HG03196 (cell line): ENCODE measurements at regions not wholly inside any gene's neighbourhood (a gene's known extent, or its start where the extent isn't known, plus 50 kb on each side); places are given as distances from the start of the nearest gene placed in this dataset.
"Not testable (repeated sequence)": the region's sequence is repeated elsewhere in the genome, so short reads cannot be mapped to it uniquely, and the experiment has no call there.

ENCODE experiments used
- ATAC-seq: cut with Tn5 transposase; IDR thresholded peaks from one replicate; pipeline ENCODE4 v1.9.1; 2021; ENCODE audit not compliant: unreplicated experiment

GRCh38 chr4:164068392-164068791, 573.9 kb downstream of the TMA16 start:
- ATAC-seq, result no peak

- no peak for ATAC-seq
These were observed 576.1 kb downstream of the TMA16 start for GRCh38 chr4:164070625-164071024.

GRCh38 chr4:164081371-164081770, 586.9 kb downstream of the TMA16 start:
- no peak for ATAC-seq

- ATAC-seq, result no peak
These were observed 587.3 kb downstream of the TMA16 start for GRCh38 chr4:164081801-164082200.

GRCh38 chr4:164087733-164088132, 593.2 kb downstream of the TMA16 start:
- no peak for ATAC-seq

GRCh38 chr4:164095313-164096110, 601.0 kb downstream of the TMA16 start:
- ATAC-seq, result no peak

GRCh38 chr4:164096766-164097518, 602.5 kb downstream of the TMA16 start:
- ATAC-seq, result no peak

- not testable (repeated sequence) for ATAC-seq
These were observed 606.4 kb downstream of the TMA16 start for GRCh38 chr4:164100741-164101365.

GRCh38 chr4:164108971-164109370, 614.5 kb downstream of the TMA16 start:
- no peak for ATAC-seq

- ATAC-seq, result no peak
These were observed 615.0 kb downstream of the TMA16 start for GRCh38 chr4:164109503-164109902.

GRCh38 chr4:164115236-164115635, 620.7 kb downstream of the TMA16 start:
- no peak for ATAC-seq

- ATAC-seq, result no peak
These were observed 621.8 kb downstream of the TMA16 start for GRCh38 chr4:164116286-164116685.

GRCh38 chr4:164134388-164134787, 619.5 kb upstream of the SMIM31 start:
- no peak for ATAC-seq

- no peak for ATAC-seq
These were observed 617.7 kb upstream of the SMIM31 start for GRCh38 chr4:164136180-164136616.

GRCh38 chr4:164138521-164138920, 615.4 kb upstream of the SMIM31 start:
- no peak for ATAC-seq

- ATAC-seq, result no peak
These were observed 614.6 kb upstream of the SMIM31 start for GRCh38 chr4:164139291-164139690.

GRCh38 chr4:164141755-164142375, 612.1 kb upstream of the SMIM31 start:
- ATAC-seq, result not testable (repeated sequence)

- no peak for ATAC-seq
These were observed 599.5 kb upstream of the SMIM31 start for GRCh38 chr4:164154416-164154815.

- no peak for ATAC-seq
These were observed 584.3 kb upstream of the SMIM31 start for GRCh38 chr4:164169591-164169990.

GRCh38 chr4:164177153-164177552, 576.8 kb upstream of the SMIM31 start:
- ATAC-seq, result no peak

- ATAC-seq, result no peak
These were observed 576.2 kb upstream of the SMIM31 start for GRCh38 chr4:164177753-164178152.
